Loucy (cell line): ENCODE measurements at regions not wholly inside any gene's neighbourhood (a gene's known extent, or its start where the extent isn't known, plus 50 kb on each side); places are given as distances from the start of the nearest gene placed in this dataset.

Experiments used
- EZH2phosphoT487 ChIP-seq: fragments of 200-600 bp; IDR thresholded peaks from 2 replicates; pipeline ENCODE4 v1.6.1; 2018; ENCODE audit warnings: antibody characterized with exemption, mild to moderate bottlenecking, moderate library complexity, borderline replicate concordance
- TF ChIP-seq, protein P1 (sequence below): fragments of 200-600 bp; sonication (generic); conservative IDR thresholded peaks from 2 replicates; pipeline ENCODE4 v1.5.1; 2014; ENCODE audit warnings: mild to moderate bottlenecking, antibody characterized with exemption, low read length

GRCh38 chr12:72100854-72101253 is 162.2 kb downstream of the TPH2 start:
- TF ChIP-seq, protein P1, sequence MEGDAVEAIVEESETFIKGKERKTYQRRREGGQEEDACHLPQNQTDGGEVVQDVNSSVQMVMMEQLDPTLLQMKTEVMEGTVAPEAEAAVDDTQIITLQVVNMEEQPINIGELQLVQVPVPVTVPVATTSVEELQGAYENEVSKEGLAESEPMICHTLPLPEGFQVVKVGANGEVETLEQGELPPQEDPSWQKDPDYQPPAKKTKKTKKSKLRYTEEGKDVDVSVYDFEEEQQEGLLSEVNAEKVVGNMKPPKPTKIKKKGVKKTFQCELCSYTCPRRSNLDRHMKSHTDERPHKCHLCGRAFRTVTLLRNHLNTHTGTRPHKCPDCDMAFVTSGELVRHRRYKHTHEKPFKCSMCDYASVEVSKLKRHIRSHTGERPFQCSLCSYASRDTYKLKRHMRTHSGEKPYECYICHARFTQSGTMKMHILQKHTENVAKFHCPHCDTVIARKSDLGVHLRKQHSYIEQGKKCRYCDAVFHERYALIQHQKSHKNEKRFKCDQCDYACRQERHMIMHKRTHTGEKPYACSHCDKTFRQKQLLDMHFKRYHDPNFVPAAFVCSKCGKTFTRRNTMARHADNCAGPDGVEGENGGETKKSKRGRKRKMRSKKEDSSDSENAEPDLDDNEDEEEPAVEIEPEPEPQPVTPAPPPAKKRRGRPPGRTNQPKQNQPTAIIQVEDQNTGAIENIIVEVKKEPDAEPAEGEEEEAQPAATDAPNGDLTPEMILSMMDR, result no peak
- no peak for TF ChIP-seq EZH2phosphoT487
